ENCODE measurements at regions not wholly inside any gene's neighbourhood (a gene's known extent, or its start where the extent isn't known, plus 50 kb on each side); places are given as distances from the start of the nearest gene placed in this dataset.

DNA sequence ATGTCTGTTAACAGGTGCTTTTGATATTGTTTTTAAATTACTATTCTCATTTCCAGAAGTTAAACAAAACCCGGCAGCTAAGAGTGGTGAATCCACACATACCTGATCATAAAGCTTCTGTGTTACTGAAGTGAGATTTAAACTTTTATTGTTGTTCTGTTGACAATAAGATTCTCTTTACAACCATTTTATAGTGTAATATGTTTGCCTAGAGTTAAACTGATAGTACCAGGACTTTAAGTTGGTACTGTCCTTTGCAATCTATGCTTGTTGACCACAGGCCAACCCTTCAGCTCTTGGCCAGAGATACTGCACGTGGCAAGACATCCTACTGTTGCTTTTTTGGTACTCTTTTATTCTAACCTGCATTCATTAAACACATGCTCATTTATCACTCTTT is 806.2 kb downstream of the MTRR start:
- no peak overlapping the region for H3K4me2 ChIP-seq
- H3K4me1 ChIP-seq (ENCODE audit: low read depth, poor library complexity, severe bottlenecking) = no peaks in the 10 kb centered on the region
- H3K9ac ChIP-seq = no peak overlapping the region
- H3K27ac ChIP-seq = no peak overlapping the region
- no peaks in the 10 kb centered on the region for H3K27me3 ChIP-seq (ENCODE audit: insufficient read depth, low read depth)
- no peaks in the 10 kb centered on the region for H4K20me1 ChIP-seq (ENCODE audit: insufficient read depth)
- H3K79me2 ChIP-seq (ENCODE audit: insufficient read depth, low read depth) = no peaks in the 10 kb centered on the region
- TF ChIP-seq CTCF (conservative IDR thresholded peaks at IDR 0.05; ENCODE audit: low read depth, low read length) = no peak
- H2AFZ ChIP-seq (ENCODE audit: low read depth) = no peak overlapping the region
- no peak overlapping the region for H3K4me3 ChIP-seq (IDR thresholded peaks at IDR 0.05; ENCODE audit: insufficient read depth, low read depth, low read length)
- H3K36me3 ChIP-seq (ENCODE audit: insufficient read depth) = no peaks in the 10 kb centered on the region

DNA sequence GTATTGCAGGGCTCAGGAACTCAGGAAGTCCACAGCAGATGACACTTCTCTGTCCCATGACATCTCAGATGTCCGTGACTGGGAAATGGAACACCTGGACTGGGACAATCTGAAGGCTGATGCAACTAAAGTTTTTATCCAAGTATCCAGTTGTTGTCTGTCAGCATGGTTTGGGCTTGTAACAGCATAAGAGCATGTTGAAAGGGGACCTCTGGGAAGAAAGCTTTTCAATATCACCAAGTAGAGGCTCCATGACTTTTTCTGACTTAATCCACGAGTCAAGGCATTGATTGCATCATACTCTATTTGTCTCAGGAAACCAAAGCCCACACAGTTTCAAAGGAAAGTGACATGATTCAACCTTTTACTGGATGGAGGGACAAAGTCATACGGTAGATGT is 807.7 kb downstream of the MTRR start:
- H3K4me1 ChIP-seq (ENCODE audit: low read depth, poor library complexity, severe bottlenecking) = no peaks in the 10 kb centered on the region
- no peak for TF ChIP-seq CTCF (conservative IDR thresholded peaks at IDR 0.05; ENCODE audit: low read depth, low read length)

GRCh38 chr5:8682381-8682780 is 813.4 kb downstream of the MTRR start:
- TF ChIP-seq CTCF (conservative IDR thresholded peaks at IDR 0.05; ENCODE audit: low read depth, low read length) = no peak
- Histone ChIP-seq H3K4me1 (ENCODE audit: low read depth, poor library complexity, severe bottlenecking) (no peaks in the 10 kb centered on the region), H2AFZ (ENCODE audit: low read depth) (no peak overlapping the region), H3K27ac (no peak overlapping the region), H3K36me3 (ENCODE audit: insufficient read depth) (no peaks in the 10 kb centered on the region), H3K9ac (no peak overlapping the region), H4K20me1 (ENCODE audit: insufficient read depth) (no peaks in the 10 kb centered on the region), H3K4me2 (no peak overlapping the region), H3K27me3 (ENCODE audit: insufficient read depth, low read depth) (no peaks in the 10 kb centered on the region), H3K79me2 (ENCODE audit: insufficient read depth, low read depth) (no peaks in the 10 kb centered on the region), H3K4me3 (IDR thresholded peaks at IDR 0.05; ENCODE audit: insufficient read depth, low read depth, low read length) (no peak overlapping the region)

More for the DNA sequence above, 807.7 kb downstream of the MTRR start:
- Histone ChIP-seq H3K79me2 (ENCODE audit: insufficient read depth, low read depth) (no peaks in the 10 kb centered on the region), H3K4me3 (IDR thresholded peaks at IDR 0.05; ENCODE audit: insufficient read depth, low read depth, low read length) (no peak overlapping the region), H3K4me2 (no peak overlapping the region), H3K27me3 (ENCODE audit: insufficient read depth, low read depth) (no peaks in the 10 kb centered on the region), H3K27ac (no peak overlapping the region), H2AFZ (ENCODE audit: low read depth) (no peak overlapping the region), H3K9ac (no peak overlapping the region), H4K20me1 (ENCODE audit: insufficient read depth) (no peaks in the 10 kb centered on the region), H3K36me3 (ENCODE audit: insufficient read depth) (no peaks in the 10 kb centered on the region)

DNA sequence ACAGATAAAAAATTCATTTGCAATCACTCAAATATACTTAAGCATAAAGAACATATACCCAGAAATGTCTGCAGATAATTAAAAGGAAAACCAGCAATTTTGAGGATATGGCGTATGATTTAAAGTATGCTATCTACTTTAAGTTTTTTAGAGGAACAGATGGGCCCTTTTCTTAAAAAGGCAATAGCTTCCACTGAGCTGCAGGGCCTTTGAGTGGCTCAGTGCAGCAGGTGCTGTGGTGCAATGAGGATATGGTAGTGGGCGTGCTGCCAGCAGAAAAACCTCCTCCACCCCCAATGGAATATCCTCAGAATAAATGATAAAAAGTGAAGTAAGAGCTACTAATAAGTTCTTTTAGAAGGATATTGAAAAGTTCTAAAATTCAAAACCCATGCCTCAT is 814.5 kb downstream of the MTRR start:
- H2AFZ ChIP-seq (ENCODE audit: low read depth) = no peak overlapping the region
- no peak for TF ChIP-seq CTCF (conservative IDR thresholded peaks at IDR 0.05; ENCODE audit: low read depth, low read length)
- H3K4me1 ChIP-seq (ENCODE audit: low read depth, poor library complexity, severe bottlenecking) = no peaks in the 10 kb centered on the region
- H3K27me3 ChIP-seq (ENCODE audit: insufficient read depth, low read depth) = no peaks in the 10 kb centered on the region
- H3K27ac ChIP-seq = no peak overlapping the region
- H4K20me1 ChIP-seq (ENCODE audit: insufficient read depth) = no peaks in the 10 kb centered on the region
- no peaks in the 10 kb centered on the region for H3K79me2 ChIP-seq (ENCODE audit: insufficient read depth, low read depth)
- H3K4me2 ChIP-seq = no peak overlapping the region
- no peak overlapping the region for H3K4me3 ChIP-seq (IDR thresholded peaks at IDR 0.05; ENCODE audit: insufficient read depth, low read depth, low read length)
- H3K36me3 ChIP-seq (ENCODE audit: insufficient read depth) = no peaks in the 10 kb centered on the region
- no peak overlapping the region for H3K9ac ChIP-seq

GRCh38 chr5:8685704-8686103 is 816.8 kb downstream of the MTRR start:
- TF ChIP-seq CTCF (conservative IDR thresholded peaks at IDR 0.05; ENCODE audit: low read depth, low read length) = no peak
- Histone ChIP-seq H3K4me1 (ENCODE audit: low read depth, poor library complexity, severe bottlenecking) (no peaks in the 10 kb centered on the region), H3K9ac (no peak overlapping the region), H3K27ac (no peak overlapping the region), H3K4me3 (IDR thresholded peaks at IDR 0.05; ENCODE audit: insufficient read depth, low read depth, low read length) (no peak overlapping the region), H3K4me2 (no peak overlapping the region), H2AFZ (ENCODE audit: low read depth) (no peak overlapping the region), H3K36me3 (ENCODE audit: insufficient read depth) (no peaks in the 10 kb centered on the region), H4K20me1 (ENCODE audit: insufficient read depth) (no peaks in the 10 kb centered on the region), H3K27me3 (ENCODE audit: insufficient read depth, low read depth) (no peaks in the 10 kb centered on the region), H3K79me2 (ENCODE audit: insufficient read depth, low read depth) (no peaks in the 10 kb centered on the region)

All from KMS-11 (cell line).